ENCODE measurements at regions not wholly inside any gene's neighbourhood (a gene's known extent, or its start where the extent isn't known, plus 50 kb on each side); places are given as distances from the start of the nearest gene placed in this dataset.

GRCh38 chr1:214187121-214187900 is 93.6 kb upstream of the SMYD2 start:
- H2BK20ac ChIP-seq (ENCODE audit: low read depth, low read length, poor library complexity, severe bottlenecking), result no peak overlapping the region
- peak; percentile 45 for DNase-seq
- H3K4me2 ChIP-seq (ENCODE audit: insufficient read depth, insufficient read length, low read length), result peak overlapping the region; percentile 92
- H2BK12ac ChIP-seq (ENCODE audit: insufficient read length, low read depth, low read length), result no peak overlapping the region
- no peak overlapping the region for H2BK120ac ChIP-seq (ENCODE audit: low read depth, low read length, poor library complexity, severe bottlenecking)
- no peaks in the 10 kb centered on the region for H3K79me2 ChIP-seq (ENCODE audit: insufficient read depth, low read length)
- peaks cover 0 to 10% (median 0%) of the 10 kb centered on the region in 3 experiments; a peak in 3 of 7 replicates for H3K36me3 Mint-ChIP-seq (ENCODE audit: insufficient read depth in 1 of 3, low read depth in 3 of 3)
- H3K23ac ChIP-seq (ENCODE audit: insufficient read length, low read depth, low read length), result no peak overlapping the region
- H3K79me1 ChIP-seq (ENCODE audit: insufficient read depth, low read depth, low read length, poor library complexity, severe bottlenecking), result no peaks in the 10 kb centered on the region
- H3T11ph ChIP-seq (ENCODE audit: low read length), result no peak overlapping the region
- no peak overlapping the region for H3K56ac ChIP-seq (ENCODE audit: insufficient read length, low read depth, low read length)
- TF ChIP-seq CTCF (conservative IDR thresholded peaks at IDR 0.05), result no peak
- H3K27ac Mint-ChIP-seq, result no peak overlapping the region
- H3K9me3 Mint-ChIP-seq, result peaks cover 3 to 10% of the 10 kb centered on the region in 2 experiments; a peak in 4 of 5 replicates
- H2BK5ac ChIP-seq (ENCODE audit: insufficient read length, low read length), result no peak overlapping the region
- no peaks in the 10 kb centered on the region for H3K4me1 ChIP-seq (ENCODE audit: insufficient read depth, low read length)
- no peak overlapping the region for H2BK15ac ChIP-seq (ENCODE audit: low read depth, low read length)
- H3K4ac ChIP-seq (ENCODE audit: low read depth, low read length), result no peak overlapping the region
- no peak overlapping the region for H3K9ac ChIP-seq (ENCODE audit: extremely low read depth, insufficient read length, low read length)
- H4K91ac ChIP-seq (ENCODE audit: insufficient read length, low read depth, low read length), result no peak overlapping the region
- peak overlapping the region; percentile 60 to 77 for H3K4me3 Mint-ChIP-seq
- peaks cover 70% of the 10 kb centered on the region for H3K27me3 Mint-ChIP-seq (ENCODE audit: low read depth)
- peaks cover 12 to 14% of the 10 kb centered on the region in 2 experiments for H3K4me1 Mint-ChIP-seq
- no peaks in the 10 kb centered on the region for H4K20me1 ChIP-seq (ENCODE audit: control insufficient read depth, insufficient read depth, insufficient read length)
- H3K14ac ChIP-seq (ENCODE audit: insufficient read depth, low read length), result peak overlapping the region; percentile 56; the same call in 1 of the 2 replicates
- H4K5ac ChIP-seq (ENCODE audit: insufficient read length, low read depth, low read length), result no peak overlapping the region
- H2AK5ac ChIP-seq (ENCODE audit: insufficient read length, low read length), result no peak overlapping the region
- no peak overlapping the region for H4K8ac ChIP-seq (replicated peaks; ENCODE audit: insufficient read length, low read depth, low read length)
- peak overlapping the region; percentile 59 for H2AFZ ChIP-seq (ENCODE audit: low read length)
- H3K27me3 ChIP-seq (ENCODE audit: insufficient read depth, low read length), result peaks cover 31% of the 10 kb centered on the region; the same call in 1 of the 2 replicates
- no CpG with 5 or more reads among the region's 51 CpGs for WGBS (ENCODE audit: extremely low coverage, insufficient read length, low lambda C conversion rate)
- H3K9me3 ChIP-seq (ENCODE audit: control insufficient read depth, low read depth, low read length), result no peaks in the 10 kb centered on the region
- peaks cover 6% of the 10 kb centered on the region for H3K23me2 ChIP-seq (ENCODE audit: insufficient read length, low read depth, low read length, poor library complexity, severe bottlenecking)
- no peak overlapping the region for H3K27ac ChIP-seq (ENCODE audit: insufficient read length, low read depth, low read length)
- H3K18ac ChIP-seq (ENCODE audit: insufficient read length, low read depth, low read length), result no peak overlapping the region

Data from H9 (cell line).